T follicular helper cell (primary cell): ENCODE measurements at regions not wholly inside any gene's neighbourhood (a gene's known extent, or its start where the extent isn't known, plus 50 kb on each side); places are given as distances from the start of the nearest gene placed in this dataset.
A peak's percentile ranks its signal among the peaks of the same experiment; 100 is the strongest.
"Not testable (repeated sequence)": the region's sequence is repeated elsewhere in the genome, so short reads cannot be mapped to it uniquely, and the experiment has no call there.

Source experiments
- DNase-seq: peaks from one replicate; pipeline ENCODE4 v3.0.0-alpha.2; 2020; ENCODE audit warnings: low read depth

DNA sequence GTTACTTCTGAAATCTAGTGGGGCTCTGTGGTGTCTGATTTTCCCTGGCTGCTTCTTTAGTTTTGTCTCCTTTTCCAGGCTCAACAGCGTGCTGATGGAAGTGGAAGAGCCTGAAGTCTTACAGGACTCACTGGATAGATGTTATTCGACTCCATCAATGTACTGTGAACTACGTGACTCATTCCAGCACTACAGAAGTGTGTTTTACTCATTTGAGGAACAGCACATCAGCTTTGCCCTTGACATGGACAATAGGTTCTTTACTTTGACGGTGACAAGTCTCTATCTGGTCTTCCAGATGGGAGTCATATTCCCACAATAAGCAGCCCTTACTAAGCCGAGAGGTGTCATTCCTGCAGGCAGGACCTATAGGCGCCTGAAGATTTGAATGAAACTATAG, 51.1 kb downstream of the NBPF8 start:
- not testable (repeated sequence) for DNase-seq

DNA sequence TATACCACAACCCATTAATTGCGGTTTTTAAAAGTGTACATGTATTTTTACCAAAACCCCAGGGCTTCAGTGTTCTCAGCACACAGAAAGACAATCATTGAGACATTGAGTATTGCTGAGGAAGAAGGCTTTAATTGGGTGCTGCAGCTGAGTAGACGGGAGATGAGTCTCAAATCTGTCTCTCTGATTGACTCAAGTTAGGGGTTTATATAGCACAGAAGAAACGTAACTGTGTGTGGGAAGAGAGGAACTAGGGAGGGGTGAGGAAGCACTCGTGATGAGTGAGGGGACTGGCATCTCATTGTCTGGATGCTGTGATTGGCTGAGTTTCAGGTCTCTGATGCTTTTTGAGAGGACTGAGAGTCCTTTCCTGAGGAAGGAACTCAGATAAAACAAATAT, 62.8 kb downstream of the NBPF8 start:
- not testable (repeated sequence) for DNase-seq

DNA sequence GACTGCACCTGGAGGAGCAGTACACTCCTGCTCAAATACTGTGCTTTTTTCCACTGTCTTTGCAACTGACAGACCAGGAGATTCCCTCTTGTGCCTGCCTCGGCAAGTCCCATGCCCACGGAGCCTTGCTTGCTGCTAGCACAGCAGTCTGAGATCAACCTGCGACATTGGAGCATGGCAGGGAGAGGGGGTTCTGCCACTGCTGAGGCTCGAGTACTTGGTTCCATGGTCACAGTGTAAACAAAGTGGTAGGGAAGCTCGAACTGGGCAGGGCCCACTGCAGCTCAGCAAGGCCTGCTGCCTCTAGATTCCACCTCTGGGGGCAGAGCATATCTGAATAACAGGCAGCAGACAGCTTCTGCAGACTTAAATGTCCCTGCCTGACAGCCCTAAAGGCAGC, 63.6 kb downstream of the NBPF8 start:
- DNase-seq = not testable (repeated sequence)

DNA sequence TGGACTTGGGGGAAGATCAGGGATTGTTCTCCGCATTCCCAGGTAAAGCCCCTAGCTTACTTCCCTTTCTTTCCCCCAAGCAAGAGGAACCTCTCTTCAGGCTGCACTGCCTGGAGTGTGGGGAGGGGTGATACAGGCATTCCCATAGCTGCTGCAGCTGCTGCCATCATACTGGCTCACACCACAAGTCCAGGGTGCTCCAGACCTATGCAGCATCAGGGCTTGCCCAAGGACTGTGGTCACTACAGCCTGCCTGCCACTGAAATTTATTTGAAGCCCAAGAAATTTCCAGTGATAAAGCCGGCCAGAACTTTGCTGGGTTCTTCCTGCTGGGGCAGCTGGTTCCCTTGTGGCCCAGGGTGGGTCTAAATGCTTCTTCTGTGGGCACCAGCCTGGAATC, 72.7 kb downstream of the NBPF8 start:
- DNase-seq = not testable (repeated sequence)

DNA sequence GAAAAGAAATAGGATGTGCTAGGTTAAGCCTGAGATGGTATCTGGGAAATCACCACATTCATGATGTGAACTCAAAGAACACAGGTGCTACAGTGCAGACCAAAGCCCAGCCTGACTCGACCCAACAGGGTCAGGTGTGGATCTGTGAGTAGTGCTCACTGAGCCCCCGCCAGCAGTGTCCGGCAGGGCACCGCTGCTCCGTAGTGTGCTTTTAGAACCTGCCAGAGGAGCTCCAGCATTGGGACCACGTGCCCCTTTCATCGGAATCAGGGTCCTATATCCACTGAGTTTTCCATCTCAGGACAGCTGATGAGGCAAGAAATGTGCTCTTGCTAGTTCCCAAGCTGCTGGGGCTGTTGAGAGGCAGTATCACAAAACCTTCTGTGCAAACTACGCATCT, 74.4 kb downstream of the NBPF8 start:
- DNase-seq = not testable (repeated sequence)

DNA sequence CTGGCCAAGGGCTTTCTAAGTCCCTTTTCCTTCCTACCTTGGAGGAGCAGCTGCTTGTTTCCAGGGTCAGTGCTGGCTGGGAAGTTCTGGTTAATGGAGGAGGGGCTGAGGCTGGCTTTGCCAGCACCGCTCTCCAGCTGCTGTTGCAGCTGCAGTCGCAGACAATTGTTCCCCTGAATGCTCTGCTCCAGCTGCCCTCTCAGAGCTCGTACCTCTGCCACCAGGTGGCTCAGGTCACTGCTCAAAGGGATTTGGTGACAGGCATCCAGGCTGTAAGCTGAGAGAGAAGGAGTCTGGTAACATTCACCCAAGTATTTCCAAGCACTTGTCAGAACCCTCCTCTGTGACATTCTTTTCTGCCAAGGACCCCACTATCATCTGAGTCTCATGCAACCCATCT, 82.3 kb downstream of the NBPF8 start:
- DNase-seq = not testable (repeated sequence)

DNA sequence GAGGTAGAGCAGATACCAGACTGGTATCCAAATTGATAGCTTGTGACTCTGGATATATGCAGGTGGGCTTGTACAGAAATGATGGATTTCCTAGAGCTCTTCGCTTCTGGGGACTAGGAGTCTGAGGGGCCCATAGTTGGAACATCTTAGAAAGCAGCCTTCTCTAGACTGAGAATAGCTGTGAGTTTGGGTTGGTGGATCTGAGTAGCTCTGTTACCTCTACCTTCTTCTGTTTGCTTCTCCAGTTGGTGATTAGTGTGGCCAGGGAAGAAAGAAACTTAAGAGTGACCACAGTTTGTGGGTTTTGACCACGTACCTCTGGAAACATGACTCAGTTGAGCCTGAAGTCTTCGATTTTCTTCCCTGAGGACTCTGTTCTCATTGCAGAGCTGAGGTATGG, 88.4 kb downstream of the NBPF8 start:
- not testable (repeated sequence) for DNase-seq

DNA sequence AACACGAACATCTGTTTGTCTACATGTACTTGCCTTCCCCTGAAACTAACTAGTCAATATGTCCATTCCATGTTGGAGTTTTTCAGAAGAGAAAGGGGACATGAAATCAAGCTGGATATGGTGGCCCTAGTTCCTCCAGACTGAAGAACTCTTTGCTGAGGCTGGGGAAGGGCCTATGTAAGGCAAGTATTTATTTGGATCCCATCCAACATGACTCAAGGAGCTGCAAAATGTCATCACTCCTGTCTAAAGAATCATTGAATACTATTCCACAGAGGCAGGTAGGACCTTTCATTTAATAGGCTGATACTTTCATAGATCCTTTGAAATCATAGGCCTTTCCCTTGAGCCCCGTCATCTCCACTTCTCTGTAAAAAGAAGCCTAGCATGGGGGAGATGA, 91.5 kb downstream of the NBPF8 start:
- not testable (repeated sequence) for DNase-seq

DNA sequence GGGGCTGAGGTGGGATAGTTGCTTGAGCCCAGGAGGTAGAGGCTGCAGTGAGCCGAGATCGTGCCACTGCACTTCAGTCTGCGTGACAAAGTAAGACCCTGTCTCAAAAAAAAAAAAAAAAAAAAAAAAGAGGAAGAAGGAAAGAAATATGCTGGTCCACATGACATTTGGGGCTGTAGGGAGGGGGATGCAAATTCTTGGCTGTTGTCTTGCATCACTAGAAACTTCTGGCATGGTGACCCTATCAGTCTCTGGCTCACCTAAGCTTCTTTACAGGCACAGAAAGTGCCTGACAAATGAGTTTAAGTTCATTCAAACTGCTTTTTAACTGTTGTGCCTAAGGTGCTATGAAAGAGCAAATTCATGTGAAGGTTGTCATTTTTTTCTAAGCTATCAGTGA, 93.5 kb downstream of the NBPF8 start:
- DNase-seq = not testable (repeated sequence)

DNA sequence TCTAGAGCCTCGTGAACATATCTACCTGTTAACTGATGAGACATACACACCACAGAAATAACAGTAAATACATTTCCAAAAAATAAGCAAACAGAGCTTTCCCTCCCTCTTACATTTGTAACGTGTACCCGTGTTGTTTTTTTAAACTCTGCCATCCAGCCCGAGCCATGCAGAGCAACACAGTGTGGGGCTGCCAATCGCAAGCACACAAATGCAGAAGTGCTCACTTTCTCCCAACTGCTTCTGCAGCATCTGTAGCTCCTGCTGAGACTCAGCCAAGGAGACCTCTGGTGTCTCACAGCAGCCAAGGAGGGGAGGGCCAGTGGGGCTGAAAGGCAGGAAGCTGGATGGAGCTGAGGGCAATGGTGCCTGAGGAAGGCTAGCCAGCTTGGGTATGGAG, 94.4 kb downstream of the NBPF8 start:
- DNase-seq = not testable (repeated sequence)

DNA sequence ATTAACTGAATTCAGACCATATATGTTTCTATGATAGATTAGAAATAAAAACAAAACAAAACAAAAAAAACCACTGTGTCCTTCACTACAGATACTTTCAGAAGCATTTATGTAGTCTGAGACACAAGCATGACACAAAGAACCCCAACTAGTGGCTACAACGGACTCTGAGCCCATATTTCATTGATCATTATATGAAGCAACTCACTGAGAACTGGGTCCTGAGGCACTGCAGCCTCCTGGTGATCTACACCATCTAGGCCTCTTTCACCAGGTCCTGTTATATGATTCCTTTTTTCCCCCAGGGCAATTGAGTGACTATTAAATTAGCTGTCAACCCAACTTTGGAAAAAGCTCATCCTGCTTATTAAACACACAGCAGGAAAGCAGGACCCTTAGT, 98.3 kb downstream of the NBPF8 start:
- DNase-seq = not testable (repeated sequence)

DNA sequence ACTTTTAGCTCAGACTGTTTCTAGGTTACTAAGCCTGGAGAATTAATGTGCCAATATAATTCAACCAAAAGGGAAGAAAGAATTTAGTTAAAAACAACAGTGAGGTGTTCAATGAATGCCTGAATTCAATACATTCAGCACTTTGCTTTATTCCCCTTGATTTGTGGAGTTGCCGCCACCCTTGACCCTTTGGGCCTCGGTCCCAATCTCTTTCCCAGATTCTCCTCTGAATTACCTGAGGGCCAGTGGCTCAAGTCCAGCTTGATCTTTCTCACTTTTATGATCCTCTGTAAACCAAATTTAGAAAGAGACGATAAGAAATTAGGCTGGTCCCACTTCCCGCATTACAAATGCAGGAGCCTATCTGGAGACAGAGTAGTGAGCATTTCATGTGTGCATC, 98.7 kb downstream of the NBPF8 start:
- DNase-seq = not testable (repeated sequence)

DNA sequence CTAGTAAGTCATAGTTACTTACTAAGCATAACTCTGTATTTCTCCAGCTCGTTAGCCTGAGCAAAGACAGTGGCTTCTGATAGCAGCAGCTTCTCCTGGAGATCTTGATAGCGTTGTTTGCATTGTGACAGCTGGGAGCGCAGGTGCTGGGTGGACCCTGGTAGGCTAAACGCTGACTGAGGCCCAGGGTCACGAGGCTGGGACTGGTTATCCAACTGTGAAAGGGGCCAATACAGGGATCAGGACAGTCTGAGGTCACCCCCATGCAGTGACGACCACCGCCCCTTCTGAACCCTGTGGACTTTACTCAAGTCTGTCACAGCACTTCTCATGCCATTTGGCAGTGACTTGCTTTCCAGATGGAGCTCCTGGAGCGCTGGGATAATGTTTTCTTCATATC, 104.4 kb downstream of the NBPF8 start:
- DNase-seq = not testable (repeated sequence)

DNA sequence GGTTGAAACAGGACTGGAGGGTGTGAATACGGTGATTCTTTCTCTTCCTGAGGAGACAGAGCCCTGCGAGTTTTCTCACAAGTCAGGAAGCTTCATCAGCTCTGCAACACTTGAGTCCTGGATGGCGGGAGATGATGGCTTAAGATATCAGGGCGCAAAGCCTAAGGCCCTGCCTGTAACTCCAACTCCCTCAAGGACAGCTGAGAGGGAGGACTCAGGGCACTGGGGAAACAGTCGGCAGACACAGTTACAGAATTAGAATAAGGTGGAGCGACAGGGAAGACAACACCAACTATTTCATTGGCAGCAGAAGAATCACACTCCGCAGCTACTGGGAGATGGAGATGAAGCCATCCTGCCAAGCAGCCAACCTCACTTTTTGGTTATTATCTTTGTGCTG, 109.6 kb downstream of the NBPF8 start:
- DNase-seq = not testable (repeated sequence)

DNA sequence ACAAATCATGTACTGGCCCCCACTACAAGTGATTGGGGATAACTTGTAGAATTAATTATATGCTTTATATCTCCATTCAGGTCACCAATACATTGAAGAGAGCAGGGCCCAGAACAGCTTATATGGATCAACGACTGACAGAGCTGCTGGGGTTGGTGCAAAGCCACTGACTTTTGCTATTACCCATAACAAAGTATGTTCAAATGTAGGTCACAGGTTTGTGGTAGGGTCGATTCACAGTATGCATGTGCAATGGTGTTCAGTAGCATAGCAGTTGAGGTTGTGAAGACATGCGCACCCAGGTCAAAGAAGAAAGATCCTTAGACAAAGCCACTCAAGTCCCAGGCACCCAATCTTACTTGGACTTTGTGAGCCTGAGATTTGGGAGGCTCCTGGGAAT, 110.6 kb downstream of the NBPF8 start:
- DNase-seq = not testable (repeated sequence)

DNA sequence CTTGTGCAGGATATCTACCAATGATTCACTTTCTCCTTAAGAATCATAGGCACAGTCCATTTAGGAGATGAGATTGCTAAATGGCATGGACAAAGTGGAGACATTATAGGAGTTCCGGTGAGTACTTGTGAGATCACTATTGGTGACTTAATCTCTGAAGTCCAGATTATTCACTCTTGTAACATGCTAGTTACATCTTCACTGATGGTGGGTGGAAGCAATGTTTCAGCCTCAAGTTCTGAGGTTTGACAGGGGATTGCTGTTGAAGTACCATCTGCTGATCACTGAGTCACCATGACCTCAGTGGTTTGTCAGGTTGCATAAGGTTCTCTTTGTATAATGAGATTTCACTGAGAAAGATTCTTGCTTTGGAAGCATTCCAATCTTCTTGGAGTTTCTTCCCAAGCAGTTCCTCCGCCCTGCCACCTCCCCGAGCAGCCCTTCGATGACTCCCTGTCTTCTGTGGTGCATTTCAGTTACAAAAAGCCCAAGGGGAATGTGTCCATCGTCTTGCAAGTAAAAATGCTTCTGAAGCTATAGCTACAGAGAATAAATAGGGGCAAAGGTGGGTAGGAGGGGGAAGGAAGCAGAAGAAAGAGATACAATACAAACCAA, 114.7 kb downstream of the NBPF8 start:
- not testable (repeated sequence) for DNase-seq

DNA sequence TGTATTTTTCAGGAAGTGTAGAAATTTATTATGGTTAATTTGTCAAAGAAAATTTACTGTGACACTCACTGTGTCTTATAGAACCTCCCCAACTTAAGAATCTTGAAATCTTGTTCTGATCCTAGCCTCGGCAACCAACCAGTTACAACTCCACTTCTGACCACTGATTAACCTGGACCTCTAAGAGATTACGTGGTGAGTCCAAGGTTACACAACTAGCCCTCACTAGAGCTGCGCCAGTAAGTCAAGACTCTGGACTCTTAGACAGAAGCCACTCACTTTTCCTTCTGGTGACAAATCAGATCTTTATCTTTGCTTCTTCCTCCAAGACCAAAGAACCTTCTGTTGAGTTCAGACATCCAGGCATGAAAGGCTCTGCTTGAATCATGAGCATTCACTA, 116.6 kb downstream of the NBPF8 start:
- DNase-seq = not testable (repeated sequence)

DNA sequence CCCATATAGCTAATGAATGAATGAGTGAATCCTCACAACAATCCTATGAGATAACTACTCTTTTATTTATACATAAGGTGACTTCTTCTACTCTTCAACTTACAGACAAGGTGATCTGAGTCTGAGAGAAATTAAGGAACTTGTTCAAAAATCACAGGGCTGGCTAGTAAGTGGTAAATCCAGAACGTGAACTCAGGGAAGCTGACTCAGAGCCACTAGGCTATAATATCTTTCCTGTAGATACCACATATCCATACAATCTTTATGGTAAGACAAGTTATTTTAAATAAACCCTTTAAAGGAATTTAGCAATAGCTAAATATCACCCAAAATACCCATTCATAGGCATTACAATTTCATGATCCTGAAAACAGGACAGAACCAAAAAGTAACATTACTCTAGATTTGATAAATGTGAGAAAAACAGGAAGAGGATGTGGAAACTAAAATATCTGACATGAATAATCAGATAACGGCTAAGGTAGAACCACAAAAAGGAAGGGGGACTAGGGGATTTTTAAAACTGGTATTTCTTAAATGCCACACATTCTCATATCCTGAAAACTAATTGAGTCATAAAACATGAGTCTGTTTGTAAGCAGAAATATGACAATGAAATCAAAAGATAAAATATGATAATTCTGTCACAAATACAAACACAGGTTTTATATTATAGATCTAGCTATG, 119.7 kb downstream of the NBPF8 start:
- DNase-seq = not testable (repeated sequence)

DNA sequence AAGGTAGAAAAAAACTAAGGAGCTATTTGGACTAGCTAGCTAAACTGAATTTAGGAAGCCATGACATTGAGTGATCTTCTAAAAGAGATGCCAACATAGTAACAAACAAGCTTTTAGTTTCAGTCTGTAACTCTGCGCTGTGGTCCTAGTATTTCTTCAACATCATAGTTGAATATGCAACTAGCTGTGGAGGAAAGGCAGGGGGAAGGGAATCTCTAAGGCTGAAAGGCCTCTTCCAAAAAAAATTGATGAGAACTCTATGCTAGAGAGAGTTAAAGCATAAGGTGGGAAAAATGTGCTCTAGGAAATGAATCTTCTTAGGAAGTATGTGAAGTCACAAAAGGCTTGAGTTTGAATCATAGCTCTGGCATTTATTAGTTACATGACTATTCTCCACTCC, 120.2 kb downstream of the NBPF8 start:
- DNase-seq = not testable (repeated sequence)

DNA sequence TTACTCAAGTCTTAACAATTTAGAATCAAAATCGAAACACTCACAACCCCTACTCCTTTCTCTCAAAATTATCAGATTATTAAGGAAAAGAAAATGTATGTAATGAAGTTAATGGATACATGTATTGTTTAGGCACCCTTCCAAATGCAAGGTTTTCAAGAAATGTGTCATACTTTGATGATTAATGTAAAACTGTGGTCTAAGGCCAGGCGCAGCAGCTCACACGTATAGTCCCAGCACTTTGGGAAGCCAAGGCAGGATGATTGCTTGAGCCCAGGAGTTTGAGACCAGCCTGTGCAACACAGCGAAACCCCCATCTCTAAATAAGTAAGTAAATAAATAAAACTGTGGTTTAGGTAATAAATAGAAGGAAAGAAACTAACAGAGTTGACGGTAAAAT, 126.6 kb downstream of the NBPF8 start:
- not testable (repeated sequence) for DNase-seq

DNA sequence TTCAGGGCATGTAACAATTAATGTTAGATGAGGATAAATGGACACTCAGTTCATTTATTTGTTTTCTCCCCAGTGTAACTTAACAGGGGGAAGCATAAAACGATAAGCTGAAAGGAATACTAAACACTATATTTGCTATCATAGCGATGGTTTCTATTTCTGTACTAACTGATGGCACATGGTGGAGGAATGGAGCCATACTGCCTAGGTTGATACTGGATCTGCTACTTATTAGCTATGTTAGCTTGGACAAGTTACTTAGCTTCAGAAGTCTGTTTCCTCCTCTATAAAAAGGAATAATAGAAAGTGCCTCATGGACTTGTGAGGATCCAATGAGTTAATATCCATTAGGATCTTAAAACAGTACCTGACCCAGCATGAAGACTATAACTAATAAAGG, 127.5 kb downstream of the NBPF8 start:
- not testable (repeated sequence) for DNase-seq

DNA sequence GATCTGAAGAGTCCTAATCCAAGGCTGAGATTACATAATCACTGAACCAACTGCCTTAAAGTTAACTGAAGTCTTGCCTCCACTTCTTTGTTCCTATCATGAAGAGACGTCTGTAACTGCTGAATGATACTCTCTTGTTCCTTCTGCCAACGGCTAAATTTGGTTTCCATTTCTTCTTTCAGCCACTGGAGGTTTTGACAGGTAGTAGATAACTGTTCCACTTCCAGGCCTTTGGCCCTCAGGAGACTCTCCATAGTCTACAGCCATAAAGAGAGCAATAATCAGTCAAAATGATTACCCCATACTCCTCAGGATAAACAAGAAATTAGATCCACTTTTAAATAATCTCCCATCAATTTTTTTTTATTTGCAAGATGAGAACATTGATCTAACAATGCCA, 128.1 kb downstream of the NBPF8 start:
- DNase-seq = not testable (repeated sequence)

DNA sequence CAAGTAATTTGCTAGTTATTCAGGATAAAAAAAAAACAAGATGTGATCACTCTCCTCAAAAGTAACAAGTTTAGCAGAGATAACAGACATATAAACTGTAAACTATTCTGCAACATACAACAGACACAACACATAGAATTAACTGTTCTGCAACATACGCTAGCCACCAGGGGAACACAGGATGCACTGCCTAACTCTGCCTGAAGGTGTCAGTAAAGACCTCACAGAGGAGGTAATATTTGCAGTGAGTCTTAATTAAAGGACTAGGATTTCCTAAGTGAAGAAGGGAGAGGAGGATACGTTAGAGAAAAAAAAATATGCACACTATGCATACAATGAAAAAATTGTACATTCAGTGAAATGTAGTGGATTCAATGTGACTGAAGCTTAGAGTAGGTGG, 129.6 kb downstream of the NBPF8 start:
- peak; percentile 87 for DNase-seq

DNA sequence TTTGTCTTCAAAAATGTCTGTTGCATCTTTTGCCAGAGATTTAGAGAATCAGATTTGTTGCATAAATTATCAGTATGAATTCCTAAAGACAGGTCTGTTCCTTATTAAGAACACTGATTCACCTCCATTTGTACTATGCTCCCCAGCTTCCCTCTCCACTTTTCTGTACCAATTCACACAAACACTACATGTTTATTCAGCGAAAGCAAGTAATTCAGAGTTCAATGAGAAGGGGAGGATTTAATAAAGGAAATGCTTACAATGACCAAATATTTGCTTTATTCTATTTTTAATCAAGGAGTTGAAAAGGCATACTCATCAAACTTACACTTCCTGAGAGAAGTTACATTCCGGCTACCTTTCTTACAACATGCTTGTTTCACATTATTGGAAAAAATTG, 135.5 kb downstream of the NBPF8 start:
- DNase-seq = not testable (repeated sequence)
